HCT116 (cell line): ENCODE measurements at regions not wholly inside any gene's neighbourhood (a gene's known extent, or its start where the extent isn't known, plus 50 kb on each side); places are given as distances from the start of the nearest gene placed in this dataset.

Source experiments
- ATAC-seq: fragments of 200-7000 bp; cut with Tn5 transposase; 2 replicates; pipeline ENCODE4 v1.9.1; 2020; ENCODE audit warnings: mild to moderate bottlenecking, moderate library complexity
- BruUV-seq: library from RNA; stranded (reverse); fragments of 400-500 nt; replicated peaks from 2 replicates; lab custom pipeline; 2021; lab: Mats Ljungman, UMichigan
- CTCF ChIA-PET: fragments of 300-600 bp; sonication (Branson Sonifier 250); formaldehyde crosslinking; loops from one replicate; lab custom pipeline; 2021; ENCODE audit warnings: antibody characterized with exemption; lab: Charles Lee
- POLR2A ChIA-PET: fragments of 300-600, 350-600 bp; sonication (Branson Sonifier 250); formaldehyde crosslinking; loops from one replicate; lab custom pipeline; 2021; ENCODE audit warnings: antibody characterized with exemption; lab: Charles Lee
- RAD21 ChIA-PET, 2 experiments: fragments of 300-600 bp; sonication (Branson Sonifier 250); formaldehyde crosslinking; loops; one replicate each; lab custom pipeline; 2023; ENCODE audit warnings: low total read pairs in 2 of 2; ENCODE audit not compliant: uncharacterized antibody in 2 of 2, unreplicated experiment in 2 of 2, low non-redundant PET in 1 of 2; lab: Charles Lee
- DNase-seq: peaks from one replicate; pipeline ENCODE4 v3.0.0-alpha.2; 2010; ENCODE audit warnings: low read depth, low spot score
- H2AFZ ChIP-seq: fragments of 200-600 bp; shearing (Covaris generic), sonication (generic); 2 replicates; pipeline ENCODE4 v1.6.1; 2017; ENCODE audit warnings: low read depth, mixed run types, mixed read lengths, antibody characterized with exemption, low read length; ENCODE audit not compliant: poor library complexity, severe bottlenecking
- H3K27ac ChIP-seq: 2 replicates; pipeline ENCODE4 v1.5.1; 2012; ENCODE audit warnings: low read depth, low read length
- H3K27me3 ChIP-seq: fragments of 200-600 bp; sonication (generic); 2 replicates; pipeline ENCODE4 v1.6.1; 2016; ENCODE audit warnings: mixed run types, low read length, mixed read lengths; ENCODE audit not compliant: insufficient read depth
- H3K36me3 ChIP-seq, 2 experiments: fragments of 200-500 bp in 1 of 2; fragments of 200-600 bp in 1 of 2; sonication (Bioruptor generic) in 1 of 2; sonication (generic) in 1 of 2; 2 replicates each; pipeline versions ENCODE4 v1.5.1 to v1.6.1; 2014 to 2016; ENCODE audit warnings: low read length in 2 of 2, inconsistent platforms in 1 of 2, mixed read lengths in 1 of 2, mixed run types in 1 of 2; ENCODE audit not compliant: insufficient read depth in 2 of 2, control insufficient read depth in 1 of 2
- H3K4me1 ChIP-seq, 2 experiments: fragments of 200-600 bp in 1 of 2; sonication (generic) in 1 of 2; 2 replicates each; pipeline versions ENCODE4 v1.5.1 to v1.6.1; 2012 to 2017; ENCODE audit warnings: low read length in 2 of 2, inconsistent platforms in 1 of 2, mild to moderate bottlenecking in 1 of 2, mixed read lengths in 1 of 2, mixed run types in 1 of 2, moderate library complexity in 1 of 2; ENCODE audit not compliant: insufficient read depth in 2 of 2, control insufficient read depth in 1 of 2
- H3K4me2 ChIP-seq: fragments of 200-600 bp; sonication (generic); 2 replicates; pipeline ENCODE4 v1.6.1; 2017; ENCODE audit warnings: mixed run types, low read length, mixed read lengths
- H3K4me3 ChIP-seq, 2 experiments: fragments of 200-600 bp in 1 of 2; sonication (generic) in 1 of 2; replicated peaks in 1 of 2; 2 replicates each; pipeline ENCODE4 v1.5.1; 2011 to 2016; ENCODE audit warnings: low read length in 2 of 2, control low read depth in 1 of 2, low read depth in 1 of 2, mild to moderate bottlenecking in 1 of 2, mixed read lengths in 1 of 2, mixed run types in 1 of 2
- H3K79me2 ChIP-seq: fragments of 200-600 bp; sonication (generic); 2 replicates; pipeline ENCODE4 v1.6.1; 2017; ENCODE audit warnings: mild to moderate bottlenecking, mixed run types, low read length, moderate library complexity, mixed read lengths; ENCODE audit not compliant: insufficient read depth
- H3K9ac ChIP-seq: fragments of 200-600 bp; sonication (generic); 2 replicates; pipeline ENCODE4 v1.6.1; 2016; ENCODE audit warnings: low read length, mixed read lengths
- H3K9me2 ChIP-seq: fragments of 200-600 bp; sonication (generic), shearing (Covaris generic); 2 replicates; pipeline ENCODE4 v1.6.1; 2017; ENCODE audit warnings: mixed run types, mild to moderate bottlenecking, moderate library complexity; ENCODE audit not compliant: insufficient read depth
- H3K9me3 ChIP-seq, 2 experiments: fragments of 200-500 bp in 1 of 2; fragments of 200-600 bp in 1 of 2; sonication (Bioruptor generic) in 1 of 2; sonication (generic) in 1 of 2; 2 replicates each; pipeline ENCODE4 v1.6.1; 2014 to 2017; ENCODE audit warnings: low read length in 2 of 2, mixed read lengths in 2 of 2, inconsistent platforms in 1 of 2, low read depth in 1 of 2, mild to moderate bottlenecking in 1 of 2, mixed run types in 1 of 2, moderate library complexity in 1 of 2; ENCODE audit not compliant: control insufficient read depth in 1 of 2, insufficient read depth in 1 of 2
- H4K20me1 ChIP-seq: fragments of 200-600 bp; sonication (generic), shearing (Covaris generic); 2 replicates; pipeline ENCODE4 v1.6.1; 2017; ENCODE audit warnings: mixed run types, mild to moderate bottlenecking, moderate library complexity; ENCODE audit not compliant: insufficient read depth
- CBX3 ChIP-seq: IDR thresholded peaks from 2 replicates; pipeline ENCODE4 v1.6.1; 2012; ENCODE audit warnings: low read depth
- CEBPB ChIP-seq: IDR thresholded peaks from 2 replicates; pipeline ENCODE4 v1.6.1; 2012; ENCODE audit warnings: low read depth
- CTCF ChIP-seq, 3 experiments: fragments of 200-600 bp in 1 of 3; sonication (generic) in 1 of 3; IDR thresholded peaks in 2 of 3; conservative IDR thresholded peaks in 1 of 3; 2 replicates each; pipeline ENCODE4 v1.5.1; 2012 to 2017; ENCODE audit warnings: low read depth in 2 of 3, low read length in 2 of 3, antibody characterized with exemption in 1 of 3, borderline replicate concordance in 1 of 3, control low read depth in 1 of 3, mild to moderate bottlenecking in 1 of 3, mixed read lengths in 1 of 3, mixed run types in 1 of 3, moderate library complexity in 1 of 3; ENCODE audit not compliant: insufficient read depth in 1 of 3
- EGR1 ChIP-seq: IDR thresholded peaks from 2 replicates; pipeline ENCODE4 v1.6.1; 2012; ENCODE audit warnings: low read depth
- ELF1 ChIP-seq: IDR thresholded peaks from 2 replicates; pipeline ENCODE4 v1.6.1; 2012; ENCODE audit warnings: low read depth, borderline replicate concordance
- EZH2phosphoT487 ChIP-seq: fragments of 200-600 bp; IDR thresholded peaks from 2 replicates; pipeline ENCODE4 v1.6.1; 2018; ENCODE audit warnings: antibody characterized with exemption, borderline replicate concordance
- FOSL1 ChIP-seq: IDR thresholded peaks from 2 replicates; pipeline ENCODE4 v1.6.1; 2012; ENCODE audit warnings: low read depth
- RAD21 ChIP-seq: IDR thresholded peaks from 2 replicates; pipeline ENCODE4 v1.6.1; 2012; ENCODE audit warnings: low read depth, mild to moderate bottlenecking
- SIN3A ChIP-seq: IDR thresholded peaks from 2 replicates; pipeline ENCODE4 v1.6.1; 2012; ENCODE audit warnings: low read depth
- SRF ChIP-seq: IDR thresholded peaks from 2 replicates; pipeline ENCODE4 v1.6.1; 2012; ENCODE audit warnings: low read depth
- TCF7L2 ChIP-seq: IDR thresholded peaks from 2 replicates; pipeline ENCODE4 v1.7.0; 2011; ENCODE audit warnings: borderline replicate concordance, inconsistent platforms; ENCODE audit not compliant: insufficient read depth, insufficient read length; ENCODE audit errors: extremely low read depth
- ZBTB33 ChIP-seq: IDR thresholded peaks from 2 replicates; pipeline ENCODE4 v1.6.1; 2011; ENCODE audit warnings: mild to moderate bottlenecking, low read length, moderate library complexity; ENCODE audit not compliant: insufficient replicate concordance; ENCODE audit errors: extremely low read depth
- ZNF274 ChIP-seq: fragments of 200-500 bp; sonication (Bioruptor generic); IDR thresholded peaks from 2 replicates; pipeline ENCODE4 v1.6.1; 2014; ENCODE audit warnings: mild to moderate bottlenecking, low read depth, low read length, inconsistent platforms
- intact Hi-C: fragments of 100-400 bp; cut with micrococcal nuclease; formaldehyde crosslinking; loops from 2 replicates; pipeline ENCODE4 v1.10.0; 2022

- TF ChIP-seq ZBTB33 (no peak), CTCF (IDR thresholded peaks at IDR 0.05 in 2 of 3, conservative IDR thresholded peaks at IDR 0.05 in 1 of 3; ENCODE audit: borderline replicate concordance in 1 of 3, insufficient read depth in 1 of 3, low read depth in 2 of 3, low read length in 2 of 3) (no peak)
These were observed 137.8 kb downstream of the UQCRFS1 start (continued) for GRCh38 chr19:29075149-29075548.

- intact Hi-C loops, result no loop called here
- ChIA-PET POLR2A (no interaction called here), CTCF (no interaction called here), RAD21 (no interaction called here)
- no peaks in the 10 kb centered on the region for H3K9me2 ChIP-seq
- H3K27ac ChIP-seq, result no peak overlapping the region
- no peak overlapping the region for H3K9ac ChIP-seq
- peaks cover 0 to 3% of the 10 kb centered on the region in 2 experiments; a peak in 2 of 4 replicates for H3K9me3 ChIP-seq
- no peaks in the 10 kb centered on the region for H3K27me3 ChIP-seq
- H3K4me3 ChIP-seq, result no peak overlapping the region
- H3K79me2 ChIP-seq, result no peaks in the 10 kb centered on the region
- no peaks in the 10 kb centered on the region for H4K20me1 ChIP-seq
- H2AFZ ChIP-seq, result no peak overlapping the region
- DNase-seq (no peak), ATAC-seq (no peak)
- H3K4me1 ChIP-seq, result no peaks in the 10 kb centered on the region
- TF ChIP-seq EZH2phosphoT487 (no peak), EGR1 (no peak), TCF7L2 (no peak), ELF1 (no peak), FOSL1 (no peak), CEBPB (no peak), RAD21 (no peak), ZNF274 (no peak), SRF (no peak), SIN3A (no peak), CBX3 (no peak)
- H3K36me3 ChIP-seq, result no peaks in the 10 kb centered on the region
- H3K4me2 ChIP-seq, result no peak overlapping the region
- no TSS peak for BruUV-seq
These were observed 138.4 kb downstream of the UQCRFS1 start for GRCh38 chr19:29074579-29074978.
